ENCODE measurements at regions not wholly inside any gene's neighbourhood (a gene's known extent, or its start where the extent isn't known, plus 50 kb on each side); places are given as distances from the start of the nearest gene placed in this dataset.
"Not testable (repeated sequence)": the region's sequence is repeated elsewhere in the genome, so short reads cannot be mapped to it uniquely, and the experiment has no call there.

DNA sequence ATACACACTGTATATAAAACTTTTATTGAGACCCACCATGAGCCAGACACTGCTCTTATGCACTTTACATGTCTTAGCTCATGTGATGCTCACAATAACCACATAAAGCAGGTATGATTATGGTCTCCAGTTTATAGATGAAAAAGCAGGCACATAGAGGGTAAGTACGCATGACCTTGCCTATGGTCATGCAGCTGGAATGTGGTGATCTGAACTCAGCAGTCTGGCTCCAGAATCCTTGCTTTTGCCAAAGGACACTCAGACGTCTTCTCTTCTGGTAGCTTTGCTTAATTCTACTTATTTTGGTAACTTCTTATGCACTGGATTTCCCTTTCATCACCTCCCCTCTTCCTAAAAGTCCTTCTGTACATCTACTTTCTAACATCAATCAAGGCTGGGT, 103.3 kb upstream of the CRY1 start:
- H3K4me1 ChIP-seq = no peaks in the 10 kb centered on the region
- H3K9me3 ChIP-seq = no peaks in the 10 kb centered on the region
- no peak overlapping the region for H3K27ac ChIP-seq
- no peak for DNase-seq (ENCODE audit: low spot score in 2 of 2)
- H3K4me3 ChIP-seq = no peak overlapping the region
- H3K27me3 ChIP-seq = no peaks in the 10 kb centered on the region
- no peaks in the 10 kb centered on the region for H3K36me3 ChIP-seq
- WGBS = 46% methylated on average over 2 of the region's 2 CpGs
- TF ChIP-seq POLR2A (IDR thresholded peaks at IDR 0.05) (no peak), EP300 (IDR thresholded peaks at IDR 0.05) (no peak), POLR2AphosphoS5 (IDR thresholded peaks at IDR 0.05) (no peak)
- TF ChIP-seq, protein P1, sequence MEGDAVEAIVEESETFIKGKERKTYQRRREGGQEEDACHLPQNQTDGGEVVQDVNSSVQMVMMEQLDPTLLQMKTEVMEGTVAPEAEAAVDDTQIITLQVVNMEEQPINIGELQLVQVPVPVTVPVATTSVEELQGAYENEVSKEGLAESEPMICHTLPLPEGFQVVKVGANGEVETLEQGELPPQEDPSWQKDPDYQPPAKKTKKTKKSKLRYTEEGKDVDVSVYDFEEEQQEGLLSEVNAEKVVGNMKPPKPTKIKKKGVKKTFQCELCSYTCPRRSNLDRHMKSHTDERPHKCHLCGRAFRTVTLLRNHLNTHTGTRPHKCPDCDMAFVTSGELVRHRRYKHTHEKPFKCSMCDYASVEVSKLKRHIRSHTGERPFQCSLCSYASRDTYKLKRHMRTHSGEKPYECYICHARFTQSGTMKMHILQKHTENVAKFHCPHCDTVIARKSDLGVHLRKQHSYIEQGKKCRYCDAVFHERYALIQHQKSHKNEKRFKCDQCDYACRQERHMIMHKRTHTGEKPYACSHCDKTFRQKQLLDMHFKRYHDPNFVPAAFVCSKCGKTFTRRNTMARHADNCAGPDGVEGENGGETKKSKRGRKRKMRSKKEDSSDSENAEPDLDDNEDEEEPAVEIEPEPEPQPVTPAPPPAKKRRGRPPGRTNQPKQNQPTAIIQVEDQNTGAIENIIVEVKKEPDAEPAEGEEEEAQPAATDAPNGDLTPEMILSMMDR (IDR thresholded peaks at IDR 0.05) = no peak

DNA sequence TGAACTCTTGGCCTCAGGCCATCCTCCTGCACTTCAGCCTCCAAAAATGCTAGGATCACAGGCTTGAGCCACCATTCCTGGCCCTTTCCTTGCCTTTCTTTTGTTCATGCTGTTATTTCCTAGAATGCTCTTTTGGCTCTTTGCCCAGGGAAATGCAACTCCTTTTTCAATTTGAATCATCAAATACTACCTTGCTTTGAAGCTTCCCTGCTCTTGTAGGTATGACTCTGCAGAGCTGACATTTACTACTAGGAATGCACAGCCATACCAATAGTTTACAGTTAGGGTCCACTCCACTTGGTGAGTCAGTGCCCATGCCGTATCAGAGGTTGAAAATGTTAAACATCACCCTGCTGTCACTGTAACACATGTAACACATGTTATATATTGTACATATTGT, 107.0 kb upstream of the CRY1 start:
- Histone ChIP-seq H3K36me3 (no peaks in the 10 kb centered on the region), H3K4me3 (no peak overlapping the region), H3K27me3 (no peaks in the 10 kb centered on the region), H3K27ac (no peak overlapping the region), H3K4me1 (no peaks in the 10 kb centered on the region), H3K9me3 (no peaks in the 10 kb centered on the region)
- TF ChIP-seq, protein P1 (IDR thresholded peaks at IDR 0.05) = no peak
- no peak for DNase-seq (ENCODE audit: low spot score in 2 of 2)
- WGBS = 64% methylated on average over 1 of the region's 1 CpG

DNA sequence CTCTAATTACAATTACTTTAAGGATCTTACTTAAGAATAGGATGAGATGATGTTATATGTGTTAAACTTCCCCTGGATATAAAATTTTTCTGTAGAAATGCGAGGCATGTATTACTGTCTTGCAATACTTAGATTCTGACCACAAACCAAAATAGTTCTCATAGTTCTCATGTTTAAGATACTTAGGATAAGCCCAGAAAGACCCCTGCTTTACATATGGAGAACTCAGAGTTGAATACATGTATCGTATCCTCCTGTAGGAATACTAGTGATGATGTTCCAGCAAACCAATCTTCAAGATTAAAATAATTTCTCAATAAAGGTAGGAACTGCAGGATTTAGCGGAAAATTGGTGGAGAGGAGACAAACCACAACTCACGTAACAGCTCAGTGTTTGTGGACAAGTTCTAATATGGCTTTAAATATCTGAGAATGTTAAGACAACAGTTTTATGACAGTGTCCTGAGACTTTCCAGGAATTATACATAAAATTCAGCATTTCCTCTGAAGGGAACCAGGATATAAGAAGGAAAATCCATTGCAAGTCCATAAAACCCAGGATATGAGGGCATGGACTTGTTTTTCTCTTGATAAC, 114.7 kb upstream of the CRY1 start:
- Histone ChIP-seq H3K27ac (no peak overlapping the region), H3K4me1 (no peaks in the 10 kb centered on the region), H3K36me3 (no peaks in the 10 kb centered on the region), H3K9me3 (no peaks in the 10 kb centered on the region), H3K27me3 (no peaks in the 10 kb centered on the region), H3K4me3 (no peak overlapping the region)
- no peak for DNase-seq (ENCODE audit: low spot score in 2 of 2)
- WGBS = 76% methylated on average over 4 of the region's 4 CpGs
- TF ChIP-seq POLR2AphosphoS5 (IDR thresholded peaks at IDR 0.05) = no peak
- no peak for TF ChIP-seq EP300 (IDR thresholded peaks at IDR 0.05)
- TF ChIP-seq, protein P1 (IDR thresholded peaks at IDR 0.05) = no peak
- no peak for TF ChIP-seq POLR2A (IDR thresholded peaks at IDR 0.05)

DNA sequence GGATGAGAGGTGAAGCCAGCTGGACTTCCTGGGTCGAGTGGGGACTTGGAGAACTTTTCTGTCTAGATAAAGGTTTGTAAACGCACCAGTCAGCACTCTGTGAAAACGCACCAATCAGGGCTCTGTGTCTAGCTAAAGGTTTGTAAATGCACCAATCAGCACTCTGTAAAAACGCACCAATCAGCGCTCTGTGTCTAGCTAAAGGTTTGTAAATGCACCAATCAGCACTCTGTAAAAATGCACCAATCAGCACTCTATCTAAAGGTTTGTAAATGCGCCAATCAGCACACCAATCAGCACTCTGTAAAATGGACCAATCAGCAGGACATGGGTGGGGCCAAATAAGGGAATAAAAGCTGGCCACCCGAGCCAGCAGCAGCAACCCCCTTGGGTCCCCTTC, 116.4 kb upstream of the CRY1 start:
- H3K4me3 ChIP-seq; DNase-seq (ENCODE audit: low spot score in 2 of 2); H3K36me3 ChIP-seq: not testable (repeated sequence)

DNA sequence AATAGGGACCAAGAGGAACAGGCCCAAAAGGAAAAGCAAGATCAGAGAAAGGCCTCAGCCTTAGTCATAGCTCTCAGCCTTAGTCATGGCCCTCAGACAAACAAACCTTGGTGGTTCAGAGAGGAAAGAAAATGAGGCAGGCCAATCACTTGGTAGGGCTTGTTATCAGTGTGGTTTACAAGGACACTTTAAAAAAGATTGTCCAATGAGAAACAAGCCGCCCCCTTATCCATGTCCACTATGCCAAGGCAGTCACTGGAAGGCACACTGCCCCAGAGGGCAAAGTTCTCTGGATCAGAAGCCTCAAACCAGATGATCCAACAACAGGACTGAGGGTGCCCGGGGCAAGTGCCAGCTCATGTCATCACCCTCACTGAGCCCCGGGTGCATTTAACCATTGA, 121.0 kb upstream of the CRY1 start:
- not testable (repeated sequence) for H3K4me1 ChIP-seq; H3K9me3 ChIP-seq; H3K4me3 ChIP-seq; H3K27ac ChIP-seq; DNase-seq (ENCODE audit: low spot score in 2 of 2); H3K36me3 ChIP-seq; H3K27me3 ChIP-seq
- 43% methylated on average over 3 of the region's 3 CpGs for WGBS

More for the DNA sequence above, 116.4 kb upstream of the CRY1 start:
- not testable (repeated sequence) for H3K27me3 ChIP-seq, H3K9me3 ChIP-seq, H3K27ac ChIP-seq, H3K4me1 ChIP-seq
- WGBS = 92% methylated on average over 7 of the region's 7 CpGs

DNA sequence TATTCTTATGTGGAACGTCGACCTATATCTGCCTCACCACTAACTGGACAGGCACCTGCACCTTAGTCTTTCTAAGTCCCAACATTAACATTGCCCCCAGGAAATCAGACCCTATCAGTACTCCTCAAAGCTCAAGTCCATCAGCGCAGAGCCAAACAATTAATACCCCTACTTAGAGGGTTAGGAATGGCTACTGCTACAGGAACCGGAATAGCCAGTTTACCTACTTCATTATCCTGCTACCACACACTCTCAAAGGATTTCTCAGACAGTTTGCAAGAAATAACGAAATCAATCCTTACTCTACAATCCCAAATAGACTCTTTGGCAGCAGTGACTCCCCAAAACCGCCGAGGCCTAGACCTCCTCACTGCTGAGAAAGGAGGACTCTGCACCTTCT, 123.1 kb upstream of the CRY1 start:
- H3K36me3 ChIP-seq; DNase-seq (ENCODE audit: low spot score in 2 of 2); H3K27me3 ChIP-seq; H3K4me1 ChIP-seq; H3K4me3 ChIP-seq; H3K9me3 ChIP-seq; H3K27ac ChIP-seq: not testable (repeated sequence)
- WGBS = 75% methylated on average over 7 of the region's 7 CpGs

DNA sequence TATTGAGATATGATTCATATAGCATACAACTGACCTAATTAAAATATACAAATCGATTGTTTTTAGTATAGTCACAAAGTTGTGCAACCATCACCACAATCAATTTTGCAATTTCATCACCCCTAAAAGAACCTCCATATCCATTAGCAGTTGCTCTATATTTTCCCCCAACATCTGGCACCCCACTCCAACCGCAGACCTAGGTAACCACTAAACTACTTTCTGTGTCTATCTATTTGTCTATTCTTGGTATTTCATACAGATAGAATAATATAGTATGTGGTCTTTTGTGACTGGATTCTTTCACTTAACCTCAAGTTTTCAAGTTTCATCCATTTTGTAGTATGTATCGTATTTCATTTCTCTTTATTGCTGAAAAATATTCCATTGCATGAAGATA, 126.0 kb upstream of the CRY1 start:
- H3K9me3 ChIP-seq = no peaks in the 10 kb centered on the region
- no peak overlapping the region for H3K4me3 ChIP-seq
- 85% methylated on average over 3 of the region's 3 CpGs for WGBS
- H3K27ac ChIP-seq = no peak overlapping the region
- peaks cover 3% of the 10 kb centered on the region for H3K4me1 ChIP-seq
- H3K27me3 ChIP-seq = peaks cover 7% of the 10 kb centered on the region
- no peak for TF ChIP-seq POLR2AphosphoS5 (IDR thresholded peaks at IDR 0.05)
- no peaks in the 10 kb centered on the region for H3K36me3 ChIP-seq
- DNase-seq (ENCODE audit: low spot score in 2 of 2) = no peak
